Stomach (tissue), 8 donors: ENCODE measurements at regions not wholly inside any gene's neighbourhood (a gene's known extent, or its start where the extent isn't known, plus 50 kb on each side); places are given as distances from the start of the nearest gene placed in this dataset.

Source experiments
- DNase-seq, 2 donors: peaks; one replicate each; pipeline versions ENCODE4 v3.0.0 to v3.0.0-alpha.2; 2013 to 2019
- H3K27ac ChIP-seq, 5 donors: fragments of 200-600 bp in 4 of 5; sonication (generic) in 4 of 5; one replicate each; pipeline ENCODE4 v1.5.1; 2013 to 2019; ENCODE audit warnings: mild to moderate bottlenecking in 1 of 5, moderate library complexity in 1 of 5
- H3K27me3 ChIP-seq, 3 donors: fragments of 200-600 bp; sonication (generic); one replicate each; pipeline ENCODE4 v1.5.1; 2017 to 2019; ENCODE audit warnings: mixed run types in 1 of 3
- H3K36me3 ChIP-seq, 4 donors: fragments of 200-600 bp; sonication (generic); 1 replicate in 3 of 4; 2 replicates in 1 of 4; pipeline ENCODE4 v1.5.1; 2016 to 2019
- H3K4me1 ChIP-seq, 4 donors: fragments of 200-600 bp; sonication (generic); one replicate each; pipeline ENCODE4 v1.5.1; 2016 to 2019
- H3K4me3 ChIP-seq, 4 donors: fragments of 200-600 bp; sonication (generic) in 3 of 4; one replicate each; pipeline ENCODE4 v1.5.1; 2016 to 2019; ENCODE audit warnings: mild to moderate bottlenecking in 1 of 4
- H3K9me3 ChIP-seq, 4 donors: fragments of 200-600 bp; sonication (generic); one replicate each; pipeline ENCODE4 v1.5.1; 2016 to 2019
- CTCF ChIP-seq, 7 experiments: fragments of 450-650 bp in 4 of 7; fragments of 200-600 bp in 3 of 7; sonication (generic) in 3 of 7; IDR thresholded peaks; one replicate each; pipeline ENCODE4 v1.5.1; 2016 to 2019; ENCODE audit warnings: antibody characterized with exemption in 7 of 7, control low read depth in 2 of 7, mild to moderate bottlenecking in 1 of 7
- EP300 ChIP-seq: sonication (generic); formaldehyde crosslinking; IDR thresholded peaks from one replicate; pipeline ENCODE4 v1.6.1; 2017; ENCODE audit warnings: antibody characterized with exemption
- POLR2A ChIP-seq, 4 donors: fragments of 450-650 bp; IDR thresholded peaks; one replicate each; pipeline ENCODE4 v1.6.1; 2016; ENCODE audit warnings: antibody characterized with exemption in 4 of 4, control low read depth in 2 of 4, mild to moderate bottlenecking in 1 of 4, moderate library complexity in 1 of 4
- POLR2AphosphoS5 ChIP-seq, 3 donors: sonication (generic); formaldehyde crosslinking; IDR thresholded peaks; one replicate each; pipeline ENCODE4 v1.6.1; 2016; ENCODE audit warnings: antibody characterized with exemption in 3 of 3
- WGBS, 5 donors: extraction: QIAGEN DNeasy Blood & Tissue Kit in 3 of 5; methylation state at CpG; one replicate each; pipeline versions ENCODE4 v1.1.5 to v1.1.7; 2013 to 2018; 5-methylcytosine and 5-hydroxymethylcytosine counted together
- intact Hi-C: fragments of 100-400 bp; cut with DNase I; formaldehyde crosslinking; loops from one replicate; pipeline ENCODE4 v1.15.1; 2023; ENCODE audit warnings: low total_unique reads
- donor health status: healthy with polysubstance abuse.
- donor health status: Bipolar disorder and iron deficiency.
- donor health status: healthy.

DNA sequence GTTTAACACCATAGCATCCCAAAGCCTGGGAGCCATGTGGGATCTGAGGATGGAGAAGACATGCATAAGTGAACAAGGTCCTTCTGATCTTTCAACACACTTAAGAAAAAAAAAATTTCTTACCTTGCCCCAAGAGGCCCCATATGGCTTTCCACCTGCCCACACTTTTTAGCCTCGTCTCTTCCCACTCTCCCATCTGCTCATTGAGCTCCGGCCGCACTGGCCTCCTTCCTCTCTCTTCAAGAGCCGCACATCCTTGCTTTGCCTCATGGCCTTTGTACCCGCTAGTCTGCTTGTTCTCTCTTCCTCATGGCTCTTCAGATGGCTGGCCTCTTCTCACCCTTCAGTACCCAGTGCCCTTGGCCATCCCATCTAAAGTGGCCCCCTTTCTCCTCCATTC, 70.2 kb upstream of the PDE4B start:
- Histone ChIP-seq H3K4me3 (no peak overlapping the region), H3K36me3 (no peaks in the 10 kb centered on the region), H3K9me3 (no peaks in the 10 kb centered on the region), H3K4me1 (no peaks in the 10 kb centered on the region), H3K27me3 (no peaks in the 10 kb centered on the region), H3K27ac (no peak overlapping the region)
- TF ChIP-seq EP300 (no peak), POLR2AphosphoS5 (IDR thresholded peaks at IDR 0.05) (no peak), POLR2A (IDR thresholded peaks at IDR 0.05) (no peak), CTCF (IDR thresholded peaks at IDR 0.05) (no peak)
- DNase-seq = no peak
- 90 to 94% (median 91%) methylated on average over 5 of the region's 5 CpGs for WGBS, 5 donors
- intact Hi-C loops = no loop called here

DNA sequence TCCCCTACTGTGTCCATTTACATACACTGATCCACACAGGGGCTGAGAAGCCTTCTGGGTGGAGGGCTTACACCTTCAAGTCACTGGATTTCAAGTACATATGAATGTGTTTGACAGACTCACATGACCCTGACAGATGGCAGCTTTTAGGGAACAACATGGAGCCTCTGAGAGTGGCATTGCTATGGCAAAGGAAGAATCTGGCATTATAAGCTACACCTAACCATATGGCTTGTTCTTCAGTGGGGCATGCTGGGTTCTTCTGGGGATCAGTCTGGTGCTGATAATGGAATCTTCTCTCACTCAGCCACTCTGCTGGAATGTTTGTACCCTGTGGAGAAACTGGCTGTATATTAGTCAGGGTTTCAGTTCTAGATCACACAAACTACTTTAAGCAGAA, 68.5 kb upstream of the PDE4B start:
- no peaks in the 10 kb centered on the region for H3K27me3 ChIP-seq
- DNase-seq = no peak
- no peaks in the 10 kb centered on the region for H3K36me3 ChIP-seq
- TF ChIP-seq POLR2A (IDR thresholded peaks at IDR 0.05) (no peak), POLR2AphosphoS5 (IDR thresholded peaks at IDR 0.05) (no peak), EP300 (no peak), CTCF (IDR thresholded peaks at IDR 0.05) (no peak)
- no peaks in the 10 kb centered on the region for H3K4me1 ChIP-seq
- no peak overlapping the region for H3K4me3 ChIP-seq
- intact Hi-C loops = no loop called here
- H3K9me3 ChIP-seq = no peaks in the 10 kb centered on the region
- no peak overlapping the region for H3K27ac ChIP-seq

DNA sequence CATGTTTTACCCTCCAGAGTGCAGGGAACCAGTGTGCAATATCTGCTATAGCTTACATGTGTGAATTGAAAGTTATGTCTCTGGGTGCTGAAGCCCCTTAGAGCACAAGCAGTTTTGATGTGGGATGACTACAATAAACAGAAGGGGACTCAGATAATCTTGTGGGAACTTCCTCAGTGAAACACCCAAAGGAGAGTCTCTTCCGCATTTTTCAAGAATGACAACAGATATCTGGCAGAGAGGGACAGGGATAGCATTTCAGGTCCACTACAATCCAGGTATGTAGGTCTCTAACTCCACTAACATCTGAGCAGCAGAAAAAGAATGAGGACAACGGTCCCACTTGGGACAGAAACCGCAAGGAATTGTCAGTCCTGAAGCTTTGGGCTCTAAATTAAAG, 67.6 kb upstream of the PDE4B start:
- Histone ChIP-seq H3K27ac (no peak overlapping the region), H3K9me3 (no peaks in the 10 kb centered on the region), H3K27me3 (no peaks in the 10 kb centered on the region), H3K4me3 (no peak overlapping the region), H3K4me1 (no peaks in the 10 kb centered on the region), H3K36me3 (no peaks in the 10 kb centered on the region)
- intact Hi-C loops = no loop called here
- 84 to 92% (median 90%) methylated on average over 3 of the region's 3 CpGs for WGBS, 5 donors
- no peak for TF ChIP-seq POLR2A (IDR thresholded peaks at IDR 0.05)
- TF ChIP-seq POLR2AphosphoS5 (IDR thresholded peaks at IDR 0.05) = no peak
- no peak for TF ChIP-seq CTCF (IDR thresholded peaks at IDR 0.05)
- no peak for TF ChIP-seq EP300
- no peak for DNase-seq

- no peak overlapping the region for H3K4me3 ChIP-seq
- no peaks in the 10 kb centered on the region for H3K27me3 ChIP-seq
- intact Hi-C loops = no loop called here
- H3K9me3 ChIP-seq = no peaks in the 10 kb centered on the region
- WGBS, 5 donors = 76 to 80% (median 79%) methylated on average over 5 of the region's 5 CpGs
- no peaks in the 10 kb centered on the region for H3K4me1 ChIP-seq
- TF ChIP-seq POLR2AphosphoS5 (IDR thresholded peaks at IDR 0.05) = no peak
- TF ChIP-seq POLR2A (IDR thresholded peaks at IDR 0.05) = no peak
- TF ChIP-seq EP300 = no peak
- no peak for TF ChIP-seq CTCF (IDR thresholded peaks at IDR 0.05)
- DNase-seq = no peak
- no peak overlapping the region for H3K27ac ChIP-seq
- H3K36me3 ChIP-seq = no peaks in the 10 kb centered on the region
Measured at GRCh38 chr1:65728504-65728903, 64.2 kb upstream of the PDE4B start.

DNA sequence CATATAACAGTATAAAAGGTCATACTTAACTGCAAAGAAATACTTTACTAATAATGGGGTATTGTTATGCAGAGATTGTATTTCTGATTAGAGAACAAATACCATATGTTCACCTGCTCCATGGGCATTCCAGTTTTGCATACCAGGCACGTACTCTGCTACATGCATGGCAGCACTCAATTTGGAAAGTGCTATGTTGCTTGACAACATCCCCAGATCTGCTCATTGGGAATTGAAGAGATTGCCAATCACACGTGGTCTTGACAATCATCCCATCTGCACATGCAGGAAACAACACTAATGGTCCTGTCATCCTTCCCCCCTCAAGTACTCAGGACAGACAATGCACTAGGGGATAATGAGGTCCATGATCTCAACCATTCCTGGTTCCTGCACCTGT, 63.4 kb upstream of the PDE4B start:
- H3K36me3 ChIP-seq = no peaks in the 10 kb centered on the region
- no peaks in the 10 kb centered on the region for H3K9me3 ChIP-seq
- 26 to 70% (median 43%) methylated on average over 2 of the region's 2 CpGs for WGBS, 5 donors
- TF ChIP-seq POLR2A (IDR thresholded peaks at IDR 0.05) (no peak), EP300 (no peak), CTCF (IDR thresholded peaks at IDR 0.05) (no peak), POLR2AphosphoS5 (IDR thresholded peaks at IDR 0.05) (no peak)
- H3K27ac ChIP-seq = no peak overlapping the region
- no peak for DNase-seq
- intact Hi-C loops = no loop called here
- no peaks in the 10 kb centered on the region for H3K27me3 ChIP-seq
- no peak overlapping the region for H3K4me3 ChIP-seq
- H3K4me1 ChIP-seq = no peaks in the 10 kb centered on the region
